GM12892 (cell line): ENCODE measurements at regions not wholly inside any gene's neighbourhood (a gene's known extent, or its start where the extent isn't known, plus 50 kb on each side); places are given as distances from the start of the nearest gene placed in this dataset.
"Not testable (repeated sequence)": the region's sequence is repeated elsewhere in the genome, so short reads cannot be mapped to it uniquely, and the experiment has no call there.

Source experiments
- DNase-seq: peaks from one replicate; pipeline ENCODE4 v3.0.0; 2011; ENCODE audit not compliant: insufficient read length
- FAIRE-seq: peaks from 2 replicates; lab custom pipeline; 2011; peaks lifted over from hg19 to GRCh38; lab: Jason Lieb, UNC
- POLR2A ChIP-seq: IDR thresholded peaks from 2 replicates; pipeline ENCODE4 v1.6.1; 2011; ENCODE audit warnings: low read depth, low read length, control low read depth
- POLR2AphosphoS5 ChIP-seq: IDR thresholded peaks from 2 replicates; pipeline ENCODE4 v1.6.1; 2011; ENCODE audit warnings: low read depth, low read length, control low read depth
- TAF1 ChIP-seq: IDR thresholded peaks from 2 replicates; pipeline ENCODE4 v1.6.1; 2011; ENCODE audit warnings: low read depth, mild to moderate bottlenecking, control low read depth, low read length, borderline replicate concordance

- DNase-seq, result no peak
- no peak for FAIRE-seq
- TF ChIP-seq POLR2AphosphoS5 (no peak), TAF1 (no peak), POLR2A (no peak)
Measured at GRCh38 chr2:216992056-216992675, 132.3 kb upstream of the TNP1 start.

GRCh38 chr2:216991563-216991962 is 131.7 kb upstream of the TNP1 start:
- DNase-seq (no peak), FAIRE-seq (no peak)
- TF ChIP-seq POLR2AphosphoS5 (no peak), TAF1 (no peak), POLR2A (no peak)

- TF ChIP-seq POLR2A (no peak), POLR2AphosphoS5 (no peak), TAF1 (no peak)
- DNase-seq, result no peak
- FAIRE-seq, result no peak
Measured at GRCh38 chr2:216989340-216990129, 129.7 kb upstream of the TNP1 start.

GRCh38 chr2:216987252-216987821 is 127.5 kb upstream of the TNP1 start:
- no peak for DNase-seq
- TF ChIP-seq TAF1 (no peak), POLR2A (no peak), POLR2AphosphoS5 (no peak)
- FAIRE-seq, result no peak

- DNase-seq (no peak), FAIRE-seq (no peak)
- TF ChIP-seq POLR2AphosphoS5 (no peak), POLR2A (no peak), TAF1 (no peak)
Measured at GRCh38 chr2:216985658-216986141, 125.8 kb upstream of the TNP1 start.

GRCh38 chr2:216984937-216985336 is 125.1 kb upstream of the TNP1 start:
- TF ChIP-seq POLR2A (no peak), POLR2AphosphoS5 (no peak), TAF1 (no peak)
- DNase-seq, result no peak
- no peak for FAIRE-seq

- not testable (repeated sequence) for DNase-seq, FAIRE-seq
Measured at GRCh38 chr2:216981951-216982350, 122.1 kb upstream of the TNP1 start.

GRCh38 chr2:216980510-216980909 is 120.6 kb upstream of the TNP1 start:
- DNase-seq, FAIRE-seq: not testable (repeated sequence)

GRCh38 chr2:216974321-216975302 is 114.7 kb upstream of the TNP1 start:
- TF ChIP-seq POLR2AphosphoS5 (no peak), TAF1 (no peak), POLR2A (no peak)
- FAIRE-seq (no peak), DNase-seq (no peak)

GRCh38 chr2:216971593-216971992 is 111.7 kb upstream of the TNP1 start:
- FAIRE-seq (no peak), DNase-seq (no peak)
- TF ChIP-seq POLR2A (no peak), TAF1 (no peak), POLR2AphosphoS5 (no peak)

- TF ChIP-seq TAF1 (no peak), POLR2A (no peak), POLR2AphosphoS5 (no peak)
Measured at GRCh38 chr2:216970359-216970915, 110.6 kb upstream of the TNP1 start.

More at GRCh38 chr2:216970359-216970915, 110.6 kb upstream of the TNP1 start:
- DNase-seq (no peak), FAIRE-seq (no peak)
